ENCODE measurements at regions not wholly inside any gene's neighbourhood (a gene's known extent, or its start where the extent isn't known, plus 50 kb on each side); places are given as distances from the start of the nearest gene placed in this dataset.
"Not testable (repeated sequence)": the region's sequence is repeated elsewhere in the genome, so short reads cannot be mapped to it uniquely, and the experiment has no call there.

- DNase-seq = no peak
These were observed 358.1 kb downstream of the SMOC2 start for GRCh38 chr6:168799067-168799466.

DNA sequence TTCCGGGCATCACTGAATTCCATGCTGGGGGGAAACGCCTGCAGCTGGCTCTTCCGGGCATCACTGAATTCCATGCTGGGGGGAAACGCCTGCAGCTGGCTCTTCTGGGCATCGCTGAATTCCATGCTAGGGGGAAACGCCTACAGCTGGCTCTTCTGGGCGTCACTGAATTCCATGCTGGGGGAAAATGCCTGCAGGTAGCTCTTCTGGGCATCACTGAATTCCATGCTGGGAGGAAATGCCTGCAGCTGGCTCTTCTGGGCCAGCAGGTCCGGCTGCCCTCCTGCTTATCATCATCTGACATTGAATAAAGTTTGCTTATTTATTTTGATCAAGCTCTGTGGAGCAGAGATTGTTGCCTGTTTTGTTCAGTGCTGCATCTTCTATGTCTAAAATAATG, 355.1 kb downstream of the SMOC2 start:
- no peak for DNase-seq

GRCh38 chr6:168795611-168796010, 354.6 kb downstream of the SMOC2 start:
- not testable (repeated sequence) for DNase-seq

DNA sequence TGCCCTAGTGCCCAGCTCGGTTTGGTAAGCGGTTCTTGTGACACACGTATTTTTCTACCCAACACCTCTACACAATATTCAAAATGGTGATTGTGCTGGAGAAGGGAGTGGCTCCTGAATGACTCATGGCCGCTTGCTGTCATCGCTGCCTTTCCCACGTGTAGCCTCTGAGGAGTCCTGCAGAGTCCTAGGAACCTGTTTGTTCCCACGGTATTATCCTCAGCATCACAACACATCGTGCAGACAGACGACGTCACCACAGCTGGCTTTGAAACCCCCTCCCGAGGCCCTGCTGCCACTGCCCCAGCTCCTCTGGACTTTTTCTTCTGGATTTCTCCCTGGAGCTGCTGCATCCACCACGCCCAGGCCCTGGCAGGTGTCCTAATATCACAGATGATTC, 353.5 kb downstream of the SMOC2 start:
- DNase-seq = no peak

DNA sequence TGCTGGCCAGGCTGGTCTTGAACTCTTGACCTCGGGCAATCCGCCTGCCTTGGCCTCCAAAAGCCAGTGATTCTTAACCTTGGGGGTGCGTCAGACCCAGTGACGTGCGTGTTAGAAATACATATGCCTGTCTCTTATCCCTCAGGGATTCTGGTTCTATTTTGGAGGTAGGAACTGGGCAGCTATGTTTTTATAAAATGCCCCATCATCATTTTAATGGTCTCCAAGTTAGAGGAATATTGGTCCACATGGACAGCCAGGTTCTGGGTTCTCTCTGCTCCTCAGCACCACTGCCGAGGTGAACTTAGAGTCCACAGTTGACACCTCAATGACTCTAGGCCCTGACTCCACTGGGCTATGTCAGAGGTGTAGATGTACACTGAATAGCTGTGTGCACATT, 352.7 kb downstream of the SMOC2 start:
- no peak for DNase-seq

GRCh38 chr6:168791917-168792316, 350.9 kb downstream of the SMOC2 start:
- no peak for DNase-seq

DNA sequence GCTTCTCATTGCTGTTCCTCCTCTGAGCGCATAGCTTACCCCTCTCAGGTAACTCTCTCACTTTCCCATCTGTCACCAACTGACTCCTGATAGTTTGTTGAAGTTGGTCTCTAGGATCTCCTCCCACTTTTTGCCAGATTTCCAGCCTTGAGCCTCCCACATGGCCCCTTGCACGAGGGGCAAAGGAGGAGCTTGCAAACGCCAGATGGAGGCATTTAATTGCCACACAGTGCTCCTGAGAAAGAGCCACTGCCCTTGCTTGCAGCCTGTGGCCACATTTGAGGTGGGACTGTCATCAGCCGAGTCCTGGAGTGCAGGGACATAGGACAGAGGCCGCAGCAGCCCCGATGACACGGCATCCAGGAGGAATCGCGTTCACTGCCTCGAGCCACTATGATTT, 348.7 kb downstream of the SMOC2 start:
- DNase-seq = no peak

DNA sequence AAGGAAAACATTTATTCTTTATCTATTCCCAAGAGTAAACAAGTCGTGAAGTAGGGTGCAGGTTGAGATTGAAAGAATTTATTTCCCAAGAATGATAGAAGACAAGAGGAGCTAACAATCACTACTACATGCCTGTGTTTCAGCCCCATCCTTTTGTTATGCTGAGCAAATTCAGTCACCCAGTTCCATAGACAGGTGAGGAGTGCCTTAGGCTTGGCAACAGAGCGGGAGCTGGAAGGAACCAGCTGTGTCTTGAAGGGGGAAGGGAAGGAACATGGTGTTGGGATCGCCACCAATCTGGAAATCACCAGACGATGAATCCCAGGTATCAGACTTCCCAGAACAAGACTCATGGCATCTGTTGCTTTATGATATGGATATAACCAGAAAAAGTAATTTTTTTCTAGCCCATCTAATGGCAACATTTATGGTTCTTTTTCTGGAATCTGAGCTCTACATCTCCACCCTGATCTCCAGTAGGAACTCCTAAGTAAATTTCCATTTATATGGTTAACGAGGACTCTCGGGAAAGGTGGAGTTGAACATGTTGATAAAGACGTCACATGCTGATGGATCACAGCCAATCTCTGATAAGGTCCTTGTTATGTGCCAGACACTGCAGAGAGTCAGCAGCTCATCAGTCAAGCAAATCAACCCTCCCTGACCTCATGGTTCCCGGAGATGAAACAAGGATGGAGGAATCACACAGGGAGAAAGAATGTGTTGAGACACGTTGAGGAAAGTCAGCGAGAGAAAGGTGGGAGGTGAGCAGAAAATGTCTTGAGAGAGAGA, 344.9 kb downstream of the SMOC2 start:
- no peak for DNase-seq

- no peak for DNase-seq
These were observed 343.4 kb downstream of the SMOC2 start for GRCh38 chr6:168784426-168784825.

DNA sequence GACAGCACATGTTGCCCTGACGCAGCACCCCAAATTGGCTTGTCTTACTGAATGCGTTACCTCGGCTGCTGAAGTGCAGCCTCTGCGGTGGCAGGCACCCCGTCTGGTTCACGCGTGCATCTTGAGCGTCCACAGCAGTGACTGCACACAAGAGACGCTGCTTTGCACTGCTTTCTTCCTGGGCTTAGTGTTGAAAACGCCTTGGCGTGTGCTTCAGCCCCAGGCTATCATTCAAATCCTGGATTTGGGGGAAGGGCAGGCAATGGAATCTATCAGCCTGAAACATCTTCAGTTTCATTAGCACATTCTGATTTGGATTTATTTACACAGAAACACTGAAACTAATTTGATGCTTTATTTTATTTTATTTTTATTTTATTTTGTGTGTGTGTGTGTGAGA, 342.7 kb downstream of the SMOC2 start:
- DNase-seq = no peak

GRCh38 chr6:168782187-168782751, 341.3 kb downstream of the SMOC2 start:
- no peak for DNase-seq

DNA sequence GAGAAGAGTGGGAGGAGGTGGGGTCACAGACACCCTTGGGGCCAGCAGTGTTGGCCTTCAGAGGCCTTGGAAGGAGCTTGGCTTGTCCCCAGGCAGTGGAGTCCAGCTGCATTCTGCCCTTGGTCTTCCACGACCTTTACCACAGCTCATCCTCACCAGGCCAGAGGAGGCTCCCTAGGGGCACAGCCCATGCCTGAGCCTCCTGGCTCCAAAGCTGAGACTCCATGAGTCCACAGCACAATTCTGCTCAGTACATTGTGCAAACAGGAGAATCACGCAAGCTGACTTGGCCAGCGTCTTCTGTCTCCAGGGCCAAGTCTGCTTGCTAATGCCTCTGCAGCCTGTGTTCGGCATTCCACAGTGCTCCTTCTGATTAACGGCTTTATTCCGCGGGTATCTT, 337.2 kb downstream of the SMOC2 start:
- DNase-seq = no peak

GRCh38 chr6:168774381-168774780, 333.4 kb downstream of the SMOC2 start:
- DNase-seq = no peak

DNA sequence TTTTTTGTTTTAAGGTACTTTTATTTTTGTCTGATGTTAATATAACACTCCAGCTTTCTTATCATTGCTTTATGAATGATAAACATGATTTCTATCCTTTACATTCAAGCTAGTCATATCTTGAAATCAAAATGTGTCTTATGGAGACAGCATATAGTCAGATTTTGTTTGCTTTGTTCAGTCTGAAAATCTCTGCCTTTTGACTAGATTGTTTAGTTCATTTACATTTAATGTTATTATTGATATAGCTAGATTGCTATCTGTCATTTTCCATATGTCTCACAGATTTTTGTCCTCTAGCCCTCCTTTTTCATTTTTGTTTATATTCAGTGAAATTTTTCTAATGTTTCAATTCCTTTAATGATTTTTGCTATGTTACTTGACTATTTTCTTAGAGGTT, 332.8 kb downstream of the SMOC2 start:
- no peak for DNase-seq

DNA sequence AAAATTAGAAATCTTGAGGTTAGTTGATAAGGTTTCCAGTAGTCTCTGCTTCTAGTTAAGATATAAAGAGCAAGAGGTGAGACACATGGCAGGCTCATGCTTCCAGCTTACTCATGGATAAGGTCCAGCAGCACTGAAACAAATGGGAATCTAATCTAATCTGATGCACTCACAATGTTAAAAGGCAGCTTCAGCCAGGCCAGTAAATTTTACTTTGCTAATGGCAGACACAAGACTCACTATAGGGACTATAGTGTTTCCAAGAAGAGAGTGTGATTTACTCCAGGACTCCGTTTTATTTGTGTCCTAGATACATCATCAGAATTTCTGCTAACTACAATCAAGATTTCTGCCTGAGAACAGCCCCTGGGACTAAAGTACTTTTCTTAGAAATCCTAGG, 324.8 kb downstream of the SMOC2 start:
- DNase-seq = no peak

DNA sequence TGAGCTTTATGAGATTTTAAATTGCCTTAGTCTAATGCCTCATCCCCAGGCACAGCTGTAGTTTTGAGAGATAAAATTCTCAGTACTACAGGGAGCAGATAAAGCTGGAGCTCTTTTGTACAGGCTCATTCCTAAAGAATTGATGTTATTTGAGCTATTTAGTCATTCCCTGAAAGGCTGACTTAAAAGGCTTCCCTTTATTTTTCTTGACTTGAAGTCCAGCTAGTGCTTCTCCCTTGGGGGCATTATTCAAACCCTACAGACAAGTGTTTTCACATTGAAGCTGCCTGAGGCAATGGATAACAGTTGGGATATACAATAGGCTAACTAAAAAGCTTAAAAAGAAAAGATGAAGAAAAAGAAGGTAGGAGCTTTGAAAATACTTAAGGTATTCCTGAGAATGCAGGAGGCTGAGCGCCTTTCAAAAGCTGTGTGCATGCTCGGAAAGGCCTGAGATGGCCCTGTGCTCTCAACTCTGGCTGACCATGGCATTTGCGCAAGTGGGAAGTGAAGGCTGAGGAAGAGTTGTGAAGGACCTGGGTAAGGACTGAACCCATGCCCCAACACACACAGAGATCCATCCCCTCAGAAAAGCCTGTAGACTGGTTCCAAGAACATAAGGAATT, 315.1 kb downstream of the SMOC2 start:
- no peak for DNase-seq

- DNase-seq = no peak
These were observed 305.7 kb downstream of the SMOC2 start for GRCh38 chr6:168746643-168747042.

GRCh38 chr6:168746013-168746412, 305.0 kb downstream of the SMOC2 start:
- DNase-seq = no peak

DNA sequence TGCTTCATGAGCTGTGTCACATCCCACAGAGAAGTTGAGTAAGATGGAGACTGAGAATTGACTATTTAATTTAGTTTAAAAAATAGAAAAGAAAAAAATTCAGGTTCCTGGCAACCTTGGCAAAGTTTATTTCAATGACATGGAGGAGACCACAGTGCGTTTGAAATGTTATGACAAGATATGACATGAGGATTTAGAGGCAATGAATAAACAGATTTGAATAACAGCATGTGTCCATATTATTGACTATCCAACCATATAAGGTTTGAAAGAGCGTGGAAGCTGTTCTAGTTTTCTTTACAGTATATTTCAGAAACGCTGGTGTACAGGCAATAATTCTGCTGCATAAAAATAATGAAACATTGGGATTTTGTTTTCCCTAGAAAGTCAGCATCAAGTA, 303.9 kb downstream of the SMOC2 start:
- DNase-seq = no peak

DNA sequence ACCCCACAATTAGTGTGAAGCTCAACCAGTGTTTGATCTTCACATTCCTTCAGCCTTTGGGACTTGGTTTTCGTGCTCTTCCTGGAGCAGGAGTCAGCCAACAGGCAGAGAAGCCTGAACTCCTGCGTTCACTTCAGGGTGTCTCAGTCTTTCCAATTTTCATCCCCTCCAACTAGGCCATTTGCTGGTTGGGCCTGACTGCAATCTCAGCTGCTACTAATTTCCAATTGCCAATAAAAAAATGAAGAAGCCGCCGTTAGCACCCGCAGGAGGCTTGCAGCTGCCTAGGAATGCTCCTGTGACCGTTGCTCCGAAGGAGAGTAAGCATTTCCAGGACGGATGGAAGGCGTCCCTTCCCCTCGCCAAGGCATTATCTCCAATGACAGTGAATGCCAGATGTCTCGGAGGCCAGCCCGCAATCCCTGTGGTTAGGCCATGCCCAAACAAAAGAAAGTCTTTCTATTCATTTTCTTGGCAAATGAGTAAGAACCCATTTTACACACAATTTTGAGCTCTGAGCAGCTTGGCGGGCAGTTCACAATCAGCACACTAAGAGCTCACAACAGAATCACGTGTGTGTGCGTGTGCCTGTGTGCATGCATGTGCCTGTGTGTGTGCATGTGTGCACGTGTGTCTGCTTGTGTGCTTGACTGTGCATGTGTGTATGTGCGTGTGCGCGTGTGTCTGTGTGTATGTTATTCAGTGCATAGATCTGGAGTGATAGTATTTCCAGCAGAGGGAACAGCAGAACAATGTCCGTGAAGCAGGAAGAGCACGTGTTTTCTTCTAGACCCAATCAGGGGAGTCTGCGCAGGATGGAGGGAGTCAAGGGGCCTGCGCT, 301.2 kb downstream of the SMOC2 start:
- DNase-seq = no peak

DNA sequence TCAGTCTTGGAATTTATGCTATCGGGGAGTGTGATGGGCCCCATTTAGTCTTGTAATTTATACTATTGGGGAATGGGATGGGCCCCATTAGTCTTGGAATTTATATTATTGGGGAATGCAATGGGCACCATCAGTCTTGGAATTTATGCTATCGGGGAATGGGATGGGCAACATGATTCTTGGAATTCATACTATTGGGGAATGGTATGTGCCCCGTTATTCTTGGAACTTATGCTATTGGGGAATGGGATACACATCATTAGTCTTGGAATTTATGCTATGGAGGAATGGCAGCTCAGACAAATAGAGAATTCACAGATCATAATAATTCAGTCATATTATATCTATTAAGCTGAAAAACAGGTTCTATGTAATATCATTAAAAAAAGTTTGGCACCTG, 300.3 kb downstream of the SMOC2 start:
- no peak for DNase-seq

GRCh38 chr6:168739381-168739780, 298.4 kb downstream of the SMOC2 start:
- DNase-seq = no peak

DNA sequence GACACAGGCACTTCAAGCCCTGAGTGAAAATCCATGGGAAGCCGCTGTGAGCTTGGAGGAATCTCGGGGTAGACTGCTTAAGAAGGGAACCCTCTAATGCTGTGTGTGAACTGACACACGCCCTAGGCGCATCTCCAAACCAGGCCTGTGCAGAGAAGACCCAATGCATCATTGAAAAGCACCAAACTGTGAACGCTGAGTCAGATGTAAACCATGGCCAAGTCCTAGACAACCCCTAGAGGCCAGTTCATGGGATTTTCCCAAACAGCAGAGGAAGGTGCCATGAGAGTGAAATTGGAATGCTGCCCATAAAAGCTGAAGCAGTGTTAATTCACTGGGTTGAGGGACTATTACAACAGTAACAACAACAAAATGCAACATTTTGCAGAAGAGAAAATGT, 296.5 kb downstream of the SMOC2 start:
- no peak for DNase-seq

DNA sequence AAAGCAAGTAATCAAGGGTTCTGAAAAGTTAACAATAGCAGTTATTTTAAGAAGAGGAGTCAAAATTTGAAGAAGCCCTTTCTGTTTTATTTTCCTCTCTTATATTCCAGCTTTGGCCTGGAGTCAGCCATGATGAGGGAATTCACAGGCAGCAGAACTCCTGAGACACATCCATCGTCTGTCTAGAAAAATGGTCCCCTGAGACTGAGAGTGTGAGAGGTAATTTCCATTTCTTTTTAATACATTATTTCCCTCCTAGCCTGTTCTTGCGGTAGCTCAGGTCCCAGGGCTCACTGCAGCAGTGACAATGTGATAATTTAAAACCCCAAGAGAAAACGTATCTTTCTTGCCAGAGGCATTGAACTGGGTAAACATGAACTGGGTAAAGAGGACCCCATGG, 296.0 kb downstream of the SMOC2 start:
- DNase-seq = no peak
